SK-N-MC (cell line): ENCODE measurements at regions not wholly inside any gene's neighbourhood (a gene's known extent, or its start where the extent isn't known, plus 50 kb on each side); places are given as distances from the start of the nearest gene placed in this dataset.

Experiments used
- DNase-seq: peaks from one replicate; pipeline ENCODE4 v3.0.0-alpha.2; 2011; ENCODE audit warnings: low read depth, low spot score
- H3K27ac ChIP-seq: fragments of 200-600 bp; sonication (generic); 2 replicates; pipeline ENCODE4 v1.5.1; 2016; ENCODE audit warnings: mixed run types
- H3K36me3 ChIP-seq: fragments of 200-600 bp; sonication (generic); 2 replicates; pipeline ENCODE4 v1.6.1; 2017; ENCODE audit warnings: antibody characterized with exemption, low read length, mixed read lengths; ENCODE audit not compliant: insufficient read depth
- H3K4me3 ChIP-seq: fragments of 200-600 bp; sonication (generic); 2 replicates; pipeline ENCODE4 v1.5.1; 2016
- H3K9ac ChIP-seq: fragments of 200-600 bp; sonication (generic); 2 replicates; pipeline ENCODE4 v1.8.0; 2017; ENCODE audit warnings: mixed run types, mixed read lengths; ENCODE audit not compliant: insufficient read length
- H3K9me3 ChIP-seq: fragments of 200-600 bp; sonication (generic); 2 replicates; pipeline ENCODE4 v1.6.1; 2017; ENCODE audit warnings: low read depth, mild to moderate bottlenecking, antibody characterized with exemption, low read length, moderate library complexity, mixed read lengths
- EZH2 ChIP-seq: fragments of 200-600 bp; sonication (generic); IDR thresholded peaks from one replicate; pipeline ENCODE4 v1.6.1; 2017; ENCODE audit warnings: antibody characterized with exemption
- FOXP2 ChIP-seq: optimal IDR thresholded peaks from 2 replicates; pipeline ENCODE3; 2011; ENCODE audit warnings: mild to moderate bottlenecking, moderate library complexity; ENCODE audit not compliant: insufficient read depth; ENCODE audit errors: extremely low read length, control extremely low read depth
- POLR2AphosphoS5 ChIP-seq: IDR thresholded peaks from 2 replicates; pipeline ENCODE4 v1.6.1; 2012; ENCODE audit warnings: mild to moderate bottlenecking, low read depth, low read length, borderline replicate concordance

GRCh38 chr17:77654296-77654695 lies 304.2 kb upstream of the TNRC6C start:
- Histone ChIP-seq H3K9ac (no peak overlapping the region), H3K36me3 (no peaks in the 10 kb centered on the region), H3K27ac (no peak overlapping the region), H3K9me3 (no peaks in the 10 kb centered on the region), H3K4me3 (no peak overlapping the region)
- TF ChIP-seq EZH2: no peak
- no peak for TF ChIP-seq FOXP2
- TF ChIP-seq POLR2AphosphoS5: no peak
- DNase-seq: no peak

- no peaks in the 10 kb centered on the region for H3K9me3 ChIP-seq
- DNase-seq: no peak
- no peak overlapping the region for H3K9ac ChIP-seq
- no peak overlapping the region for H3K27ac ChIP-seq
- H3K4me3 ChIP-seq: no peak overlapping the region
- TF ChIP-seq POLR2AphosphoS5: no peak
- no peak for TF ChIP-seq EZH2
- TF ChIP-seq FOXP2: no peak
- no peaks in the 10 kb centered on the region for H3K36me3 ChIP-seq
Observed at GRCh38 chr17:77654850-77655249, 303.7 kb upstream of the TNRC6C start.

GRCh38 chr17:77656054-77656453 lies 302.4 kb upstream of the TNRC6C start:
- Histone ChIP-seq H3K36me3 (no peaks in the 10 kb centered on the region), H3K9me3 (no peaks in the 10 kb centered on the region), H3K4me3 (no peak overlapping the region), H3K27ac (no peak overlapping the region), H3K9ac (no peak overlapping the region)
- no peak for TF ChIP-seq FOXP2
- no peak for DNase-seq

- Histone ChIP-seq H3K9ac (no peak overlapping the region), H3K27ac (no peak overlapping the region)
- TF ChIP-seq FOXP2 (no peak), EZH2 (no peak), POLR2AphosphoS5 (no peak)
Observed at GRCh38 chr17:77657839-77658238, 300.7 kb upstream of the TNRC6C start.

GRCh38 chr17:77660524-77660923 lies 298.0 kb upstream of the TNRC6C start:
- TF ChIP-seq FOXP2: no peak
- no peak for TF ChIP-seq POLR2AphosphoS5
- TF ChIP-seq EZH2: no peak
- Histone ChIP-seq H3K4me3 (no peak overlapping the region), H3K36me3 (no peaks in the 10 kb centered on the region), H3K9me3 (no peaks in the 10 kb centered on the region), H3K27ac (no peak overlapping the region), H3K9ac (no peak overlapping the region)
- DNase-seq: no peak

More at GRCh38 chr17:77657839-77658238, 300.7 kb upstream of the TNRC6C start:
- no peak overlapping the region for H3K4me3 ChIP-seq
- H3K36me3 ChIP-seq: no peaks in the 10 kb centered on the region
- H3K9me3 ChIP-seq: no peaks in the 10 kb centered on the region
- DNase-seq: no peak

GRCh38 chr17:77662833-77663232 lies 295.7 kb upstream of the TNRC6C start:
- TF ChIP-seq POLR2AphosphoS5 (no peak), EZH2 (no peak), FOXP2 (no peak)
- Histone ChIP-seq H3K4me3 (no peak overlapping the region), H3K27ac (no peak overlapping the region), H3K9me3 (peaks cover 7% of the 10 kb centered on the region; the same call in 1 of the 2 replicates), H3K36me3 (0 out of 2 replicates have a peak, but pooled peaks cover 2% of the 10 kb centered on the region), H3K9ac (no peak overlapping the region)
- DNase-seq: no peak

GRCh38 chr17:77664097-77664729 lies 294.3 kb upstream of the TNRC6C start:
- no peak overlapping the region for H3K9ac ChIP-seq
- peaks cover 12% of the 10 kb centered on the region; the same call in 1 of the 2 replicates for H3K9me3 ChIP-seq
- H3K27ac ChIP-seq: no peak overlapping the region
- no peak overlapping the region for H3K4me3 ChIP-seq
- no peak for TF ChIP-seq FOXP2
- no peak for TF ChIP-seq POLR2AphosphoS5
- no peak for DNase-seq
- H3K36me3 ChIP-seq: 0 out of 2 replicates have a peak, but pooled peaks cover 4% of the 10 kb centered on the region

GRCh38 chr17:77665833-77666232 lies 292.7 kb upstream of the TNRC6C start:
- DNase-seq: no peak
- peak overlapping the region; percentile 92 for H3K27ac ChIP-seq
- TF ChIP-seq EZH2: no peak
- no peak for TF ChIP-seq FOXP2
- no peak for TF ChIP-seq POLR2AphosphoS5
- peak overlapping the region; percentile 58 for H3K4me3 ChIP-seq
- H3K9me3 ChIP-seq: peaks cover 12% of the 10 kb centered on the region; the same call in 1 of the 2 replicates
- no peak overlapping the region for H3K9ac ChIP-seq
- 0 out of 2 replicates have a peak, but pooled peaks cover 4% of the 10 kb centered on the region for H3K36me3 ChIP-seq

- Histone ChIP-seq H3K4me3 (peak overlapping the region; percentile 58), H3K36me3 (0 out of 2 replicates have a peak, but pooled peaks cover 4% of the 10 kb centered on the region), H3K9me3 (peaks cover 12% of the 10 kb centered on the region; the same call in 1 of the 2 replicates), H3K9ac (no peak overlapping the region), H3K27ac (peak overlapping the region; percentile 92)
- DNase-seq: no peak
- no peak for TF ChIP-seq FOXP2
- no peak for TF ChIP-seq POLR2AphosphoS5
- TF ChIP-seq EZH2: no peak
Observed at GRCh38 chr17:77666462-77666861, 292.0 kb upstream of the TNRC6C start.

- peaks cover 12% of the 10 kb centered on the region; the same call in 1 of the 2 replicates for H3K9me3 ChIP-seq
- H3K27ac ChIP-seq: peak overlapping the region; percentile 92
- peak overlapping the region; percentile 58 for H3K4me3 ChIP-seq
- DNase-seq: no peak
- 0 out of 2 replicates have a peak, but pooled peaks cover 4% of the 10 kb centered on the region for H3K36me3 ChIP-seq
- H3K9ac ChIP-seq: no peak overlapping the region
- TF ChIP-seq POLR2AphosphoS5 (no peak), FOXP2 (no peak), EZH2 (no peak)
Observed at GRCh38 chr17:77666881-77667395, 291.6 kb upstream of the TNRC6C start.
